A204.1 (cell line): ENCODE measurements at regions not wholly inside any gene's neighbourhood (a gene's known extent, or its start where the extent isn't known, plus 50 kb on each side); places are given as distances from the start of the nearest gene placed in this dataset.

Experiments
- FAIRE-seq: peaks from 2 replicates; lab custom pipeline; 2012; peaks lifted over from hg19 to GRCh38; lab: Jason Lieb, UNC

DNA sequence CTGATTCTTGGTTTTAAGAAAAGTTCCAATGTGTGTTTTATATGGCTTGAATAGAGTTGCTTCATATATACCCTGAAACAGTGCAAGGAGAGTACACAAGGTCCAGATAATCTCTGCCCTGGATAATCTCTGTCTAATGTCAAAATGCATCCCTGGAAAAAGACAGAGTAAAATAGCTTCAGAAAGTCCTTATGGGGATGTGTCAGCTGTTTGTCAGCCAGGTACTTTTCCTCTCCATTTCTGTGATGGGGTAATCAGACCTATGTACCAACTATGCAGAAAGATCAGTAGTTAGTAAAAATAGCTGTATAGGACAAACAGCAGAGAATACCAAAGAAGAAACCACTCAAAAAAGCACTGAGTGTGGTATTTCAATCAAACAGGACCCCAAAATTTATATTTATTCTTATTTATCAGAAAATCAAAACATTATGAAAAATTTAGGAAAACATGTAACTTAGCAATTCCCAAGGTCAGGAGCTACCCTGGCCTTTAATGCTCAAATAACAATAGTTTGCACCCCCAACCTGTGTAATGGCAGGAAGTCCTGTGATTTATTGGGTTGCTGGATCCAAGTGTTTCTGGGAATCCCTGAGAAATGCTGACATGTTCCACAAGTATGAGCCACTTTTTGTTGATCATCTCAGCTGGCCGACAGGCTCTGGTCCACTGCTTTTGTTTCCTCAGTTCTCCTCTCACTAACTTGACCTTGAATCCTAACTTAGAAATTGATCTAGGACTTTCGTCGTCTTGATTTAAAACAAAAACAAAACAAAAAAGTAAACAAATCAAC is 69.6 kb downstream of the MDH1 start:
- FAIRE-seq = no peak

DNA sequence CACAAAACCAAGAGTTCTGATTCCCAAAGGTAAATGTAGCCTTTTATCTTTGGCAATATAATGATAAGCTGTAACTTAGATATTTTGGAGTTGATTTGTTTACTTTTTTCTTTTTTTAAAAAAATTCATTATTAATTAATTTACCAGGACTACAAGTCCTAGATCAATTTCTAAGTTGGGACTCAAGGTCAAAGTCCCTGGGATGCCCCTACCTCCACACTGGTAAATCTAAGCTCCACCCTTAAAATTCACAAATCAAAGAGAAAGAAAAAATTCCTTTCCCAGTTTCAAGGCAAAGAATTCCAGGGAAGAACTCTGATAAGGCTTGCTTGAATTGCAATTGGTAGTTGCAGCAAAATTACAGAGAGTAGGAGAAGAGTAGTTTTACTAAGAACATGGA is 71.3 kb downstream of the MDH1 start:
- FAIRE-seq = no peak

DNA sequence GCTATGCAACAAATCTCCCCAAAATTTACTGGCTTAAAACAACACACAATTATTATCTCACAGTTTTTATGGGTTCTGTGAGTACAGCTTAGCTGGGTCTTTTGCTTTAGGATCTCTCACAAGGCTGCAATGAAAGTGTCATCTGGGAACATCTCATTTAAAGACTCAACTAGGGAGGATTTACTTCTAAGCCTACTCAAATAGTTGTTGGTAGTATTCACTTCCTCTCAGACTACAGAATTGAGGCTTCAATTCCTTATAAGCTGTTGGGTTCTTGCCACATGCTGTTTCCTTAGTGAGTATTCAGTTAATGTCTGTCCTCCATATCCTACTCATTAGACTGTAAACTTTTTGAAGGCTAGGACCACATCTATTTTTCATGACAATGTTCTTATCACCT is 72.3 kb downstream of the MDH1 start:
- FAIRE-seq = no peak

DNA sequence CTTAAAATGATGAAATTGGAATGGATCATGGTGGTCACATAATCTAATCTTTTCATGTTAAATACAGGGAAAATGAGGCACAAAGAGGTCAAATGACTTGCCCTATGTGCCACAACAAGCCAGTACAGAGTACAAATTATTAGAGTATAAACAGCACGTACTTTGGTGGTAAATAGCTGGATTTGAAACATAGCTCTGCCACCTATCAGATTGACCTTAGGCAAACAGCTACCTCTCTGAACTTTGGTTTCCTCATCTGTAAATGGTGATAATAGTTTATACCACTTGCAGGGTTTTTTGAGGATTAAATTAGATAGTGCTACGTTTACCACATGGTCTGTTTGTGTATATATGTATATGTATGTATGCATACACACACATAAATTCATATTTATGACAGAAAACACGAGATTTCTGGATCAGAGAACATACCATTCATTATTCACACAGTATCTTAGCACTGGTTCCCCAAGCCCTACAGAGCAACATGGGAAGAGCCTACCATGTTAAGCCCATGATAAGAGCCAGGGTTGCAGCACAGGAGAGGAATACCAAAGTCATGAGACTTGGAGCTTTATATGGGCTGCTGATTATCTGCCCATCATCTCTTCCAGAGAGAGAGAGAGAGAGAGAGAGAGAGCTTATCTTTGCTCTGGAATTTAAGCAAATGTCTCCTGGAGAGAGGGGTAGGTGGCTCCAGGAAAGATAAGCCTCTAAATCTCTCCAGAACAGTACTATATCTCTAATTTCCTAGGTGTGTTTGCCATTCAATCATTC is 73.5 kb downstream of the MDH1 start:
- no peak for FAIRE-seq

DNA sequence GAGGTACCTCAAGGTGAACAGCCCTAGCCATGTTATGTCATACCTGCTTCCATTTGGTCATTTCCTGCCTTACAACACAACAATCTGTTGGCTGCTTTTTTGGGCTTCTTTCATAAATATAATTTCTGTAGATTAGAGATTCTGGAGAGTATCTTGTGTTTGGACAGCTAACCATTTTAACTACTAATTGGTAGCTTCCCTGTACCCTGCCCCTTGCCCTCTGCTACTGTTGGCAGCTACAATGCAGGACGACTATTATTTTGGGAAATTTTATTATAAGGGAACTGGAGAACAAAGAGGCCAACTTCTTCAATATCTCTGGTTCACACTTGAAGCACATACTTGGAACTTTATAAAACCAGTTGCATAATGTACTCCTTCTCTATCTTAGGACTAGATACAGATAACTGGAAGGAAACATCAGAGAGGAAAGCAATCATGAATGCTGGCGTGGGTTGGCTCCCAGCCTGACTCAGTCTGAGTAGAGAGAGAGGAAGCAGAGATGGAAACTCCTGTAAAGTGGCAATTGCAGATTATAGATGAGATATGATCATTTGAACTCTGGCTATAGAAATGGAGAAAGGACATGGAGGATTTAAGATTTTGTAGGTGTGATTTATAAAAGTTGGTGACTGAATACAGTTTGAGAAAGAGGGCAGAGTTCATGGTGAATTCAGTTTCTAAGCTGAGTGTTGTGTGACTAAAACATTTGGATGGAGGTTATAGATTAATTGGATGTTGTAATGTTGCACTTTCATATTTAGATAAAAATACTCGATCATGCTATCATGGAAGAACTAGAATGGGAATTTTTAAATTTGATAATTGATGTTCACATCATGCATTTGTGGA is 74.5 kb downstream of the MDH1 start:
- no peak for FAIRE-seq

DNA sequence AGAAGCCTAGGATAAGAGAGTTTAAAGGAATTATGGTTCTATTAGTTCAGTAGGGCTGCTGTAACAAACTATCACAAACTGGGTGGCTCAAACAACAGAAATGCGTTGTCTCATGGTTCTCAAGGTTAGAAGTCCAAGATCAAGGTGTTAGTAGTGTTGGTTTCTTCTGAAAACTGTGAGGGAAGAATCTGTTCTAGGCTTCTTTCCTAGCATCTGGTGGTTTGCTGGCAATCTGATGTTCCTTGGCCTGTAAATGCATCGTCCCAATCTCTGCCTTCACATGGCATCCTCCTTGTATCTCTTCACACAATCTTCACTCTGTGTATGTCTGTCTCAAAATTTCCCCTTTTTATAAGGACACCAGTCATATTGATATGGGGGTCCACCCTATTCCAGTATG is 76.3 kb downstream of the MDH1 start:
- FAIRE-seq = no peak

DNA sequence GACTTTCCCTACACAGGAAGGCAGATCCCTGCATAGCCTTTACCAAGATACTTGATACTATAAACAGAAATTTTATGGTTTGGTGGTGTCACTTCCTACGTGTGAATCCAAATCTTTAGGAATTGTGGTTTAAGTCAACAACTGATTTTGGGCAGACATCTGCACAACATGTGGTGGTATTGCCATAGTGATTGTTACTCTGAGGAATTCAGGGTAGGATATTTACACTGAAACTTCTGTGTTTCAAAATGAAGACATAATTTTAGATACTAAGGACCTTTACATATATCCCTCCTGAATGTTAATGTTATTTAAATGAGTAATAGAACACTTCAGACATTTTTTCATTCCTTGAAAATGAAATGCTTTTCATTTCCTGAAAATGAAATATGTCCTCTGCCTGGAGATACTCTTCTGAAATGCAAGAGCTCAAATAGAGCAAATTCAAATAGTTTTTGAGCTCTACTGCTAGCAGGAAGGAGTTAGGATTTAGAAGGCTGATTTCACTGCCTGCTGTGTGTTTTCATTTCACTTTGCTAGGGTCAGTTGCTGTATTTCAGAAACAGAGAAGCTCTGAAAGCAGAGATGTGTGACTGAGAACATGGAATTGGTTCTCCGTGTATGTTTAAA is 77.2 kb downstream of the MDH1 start:
- no peak for FAIRE-seq

DNA sequence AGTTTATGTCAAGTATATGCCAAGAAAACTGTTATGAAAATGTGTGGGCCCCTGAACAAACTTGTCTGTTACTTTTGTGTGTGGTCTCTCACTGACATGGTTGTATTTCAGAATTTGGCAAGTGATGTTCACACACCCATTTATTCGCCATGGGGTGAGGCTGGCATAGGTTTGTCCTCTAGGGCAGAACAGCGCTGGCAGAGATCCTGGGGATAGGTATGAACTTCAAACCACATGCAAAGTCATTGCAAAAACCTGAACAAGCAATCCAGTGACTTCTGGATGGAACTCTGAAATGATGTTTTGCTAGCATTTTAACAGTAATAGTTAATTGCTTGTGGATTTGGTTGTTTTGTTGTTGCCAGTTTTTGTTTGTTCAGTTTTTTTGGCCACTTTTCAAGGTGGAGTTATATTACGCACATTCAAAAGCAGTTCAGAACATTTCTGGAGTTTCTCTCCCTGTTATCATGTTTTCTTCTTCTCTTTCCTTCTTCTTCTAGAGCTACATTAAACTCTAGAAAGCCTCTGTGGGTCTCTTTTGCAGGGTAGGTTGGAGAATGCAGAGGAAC is 78.5 kb downstream of the MDH1 start:
- FAIRE-seq = no peak

DNA sequence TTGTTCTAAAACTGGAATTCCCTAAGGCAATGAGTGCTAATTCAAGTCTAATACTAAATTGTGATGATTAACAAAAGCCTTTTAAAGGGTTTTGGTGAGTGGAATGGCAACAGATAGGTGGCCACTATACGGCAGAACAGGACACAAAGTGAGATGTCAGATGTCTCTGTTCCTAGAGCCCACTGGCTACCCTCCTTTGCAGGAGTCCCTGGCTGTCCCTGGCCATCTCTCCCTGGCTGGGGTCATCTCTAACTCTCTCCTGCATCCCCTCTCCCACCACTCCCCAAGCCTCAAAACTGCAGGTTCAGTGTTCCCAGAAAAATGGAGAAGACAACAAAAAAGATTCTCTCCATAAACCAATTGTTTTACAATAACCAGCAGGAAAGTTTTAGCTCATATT is 79.2 kb downstream of the MDH1 start:
- no peak for FAIRE-seq

DNA sequence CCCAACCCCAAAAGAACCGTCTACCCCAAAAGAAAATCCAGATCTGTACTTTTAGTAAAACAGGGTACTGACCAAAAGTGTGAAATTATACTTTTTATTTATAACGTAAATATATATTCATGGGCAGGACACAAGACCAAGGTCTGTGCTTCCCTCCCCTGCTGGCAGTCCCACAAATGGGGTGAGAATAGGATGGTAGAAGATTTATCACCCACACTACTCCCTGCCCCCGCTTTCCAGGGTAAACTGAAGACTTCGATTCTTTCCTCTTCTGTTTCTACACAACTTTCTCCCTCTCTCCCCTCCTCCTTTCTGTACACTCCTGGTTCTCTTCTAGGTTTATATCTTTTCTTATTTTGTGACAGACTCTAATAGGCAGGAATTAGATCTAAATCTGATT is 79.7 kb downstream of the MDH1 start:
- FAIRE-seq = no peak

DNA sequence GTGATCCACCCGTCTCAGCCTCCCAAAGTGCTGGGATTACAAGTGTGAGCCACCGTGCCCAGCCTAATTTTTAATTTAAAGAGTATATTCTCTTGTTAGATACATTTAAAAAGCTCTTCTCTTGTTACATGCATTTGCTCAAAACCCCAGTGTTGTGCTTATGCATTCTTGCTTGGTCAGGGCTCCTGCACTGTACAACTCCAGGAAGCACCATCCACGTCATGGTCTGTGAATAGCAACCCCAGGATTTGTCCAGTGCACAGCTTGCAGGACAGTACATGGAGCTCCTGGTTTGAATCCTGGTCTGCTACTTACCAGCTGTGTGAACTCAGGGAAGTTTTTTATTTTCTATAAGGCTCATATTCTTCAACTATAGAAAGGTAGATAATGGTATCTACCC is 80.8 kb downstream of the MDH1 start:
- no peak for FAIRE-seq

DNA sequence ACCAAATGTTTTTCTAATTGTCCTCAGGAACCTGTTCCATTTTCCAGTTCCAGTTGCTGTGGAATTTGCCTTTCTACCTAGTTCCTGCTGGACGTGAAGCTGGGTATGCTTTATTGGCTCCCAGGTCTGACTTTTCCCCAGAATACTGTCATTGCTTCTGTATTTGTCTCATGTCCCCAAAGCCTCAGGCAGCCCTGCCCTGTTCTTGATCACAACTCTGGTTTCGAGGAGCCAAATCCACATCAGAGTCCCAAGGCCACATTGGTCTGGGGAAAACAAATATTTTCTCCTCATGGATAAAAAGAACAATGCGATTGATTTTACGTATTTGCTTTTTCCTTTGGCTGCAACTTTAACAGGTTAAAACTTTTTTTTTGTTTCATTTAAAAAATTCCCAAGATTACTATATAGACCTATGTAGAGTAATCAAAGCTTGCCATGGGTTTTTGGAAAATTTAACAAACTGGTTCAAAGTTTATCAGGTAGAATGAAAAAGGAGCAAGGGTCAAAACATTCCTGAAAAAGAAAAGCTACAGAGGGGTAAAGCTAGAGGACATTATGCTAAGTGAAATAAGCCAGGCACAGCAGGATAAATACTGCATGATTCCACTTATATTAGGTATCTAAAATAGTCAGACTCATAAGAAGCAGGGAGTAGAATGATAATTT is 85.2 kb downstream of the MDH1 start:
- no peak for FAIRE-seq

DNA sequence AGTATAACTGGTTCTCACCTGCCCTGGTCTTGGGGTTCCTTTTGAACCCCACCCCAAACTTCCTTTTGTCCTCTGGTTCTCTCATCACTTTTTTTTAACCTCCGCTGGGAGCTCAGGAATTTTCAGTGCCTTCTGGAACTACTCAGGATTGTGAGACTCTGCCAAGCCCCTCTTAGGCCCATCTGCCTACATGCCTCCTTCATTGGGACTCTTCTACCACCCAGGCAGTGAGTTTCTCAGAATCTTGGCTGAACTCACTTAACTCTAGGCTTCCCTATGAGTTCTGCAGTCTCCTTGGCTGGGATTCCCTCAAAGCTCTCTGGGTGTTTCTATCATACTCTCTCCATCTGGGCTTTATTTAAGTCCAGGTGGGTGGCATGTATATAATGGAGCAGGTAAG is 86.3 kb downstream of the MDH1 start:
- no peak for FAIRE-seq

DNA sequence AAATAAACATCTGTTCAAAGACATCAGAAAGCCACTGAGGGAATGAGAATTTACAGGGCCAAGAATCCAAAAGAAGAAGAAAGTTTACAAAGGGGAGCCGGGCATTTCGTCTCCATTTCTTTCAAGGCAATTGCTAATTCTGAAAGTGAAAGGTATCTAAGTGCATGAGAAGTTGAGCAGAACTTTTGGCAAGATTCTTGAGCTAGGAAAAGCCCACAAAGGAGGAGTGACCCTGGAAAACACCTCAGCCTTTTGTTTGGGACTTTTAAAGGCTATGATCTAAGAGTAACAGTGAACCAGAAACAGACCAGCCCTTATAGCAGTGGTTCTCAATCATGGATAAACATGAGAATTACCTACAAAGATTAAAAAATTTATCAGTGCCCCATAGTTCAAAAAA is 87.4 kb downstream of the MDH1 start:
- no peak for FAIRE-seq

DNA sequence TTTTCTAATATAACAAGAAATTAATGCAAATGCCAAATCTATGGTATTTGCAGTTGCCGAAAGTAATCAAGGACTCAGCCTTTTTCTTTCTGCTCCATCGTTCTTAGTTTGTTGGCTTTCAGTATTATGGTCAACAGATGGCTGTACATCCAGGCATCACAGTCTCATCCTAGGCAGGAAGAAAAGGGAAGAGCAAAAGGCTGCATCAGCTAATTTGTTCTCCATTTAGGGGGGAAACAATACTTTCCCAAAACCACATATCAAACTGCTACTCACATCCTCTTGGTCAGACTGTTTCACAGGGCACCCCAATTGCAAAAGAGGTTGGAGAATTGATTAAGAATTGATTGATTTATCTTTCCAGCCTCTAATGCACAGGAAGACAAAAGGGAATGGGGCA is 89.3 kb downstream of the MDH1 start:
- FAIRE-seq = no peak

DNA sequence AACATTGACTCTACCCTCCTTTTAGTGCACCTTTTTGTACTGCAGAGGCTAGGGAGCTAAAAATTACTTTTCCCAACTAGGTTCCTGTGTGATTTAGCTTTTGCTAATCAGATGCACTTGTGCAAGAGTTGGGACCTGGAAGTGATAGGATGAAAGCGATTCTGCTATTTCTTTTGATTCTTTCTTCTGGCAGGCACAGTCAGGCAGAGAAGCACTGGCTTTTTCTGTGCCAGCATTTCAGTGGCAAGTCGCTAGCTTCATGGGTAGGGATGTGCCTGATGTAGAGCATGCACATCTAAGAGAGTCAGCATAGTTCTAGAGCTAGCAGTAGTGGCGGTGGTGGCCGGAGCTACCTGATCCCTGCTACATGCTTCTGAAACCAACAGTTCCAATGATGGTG is 89.8 kb downstream of the MDH1 start:
- FAIRE-seq = no peak

DNA sequence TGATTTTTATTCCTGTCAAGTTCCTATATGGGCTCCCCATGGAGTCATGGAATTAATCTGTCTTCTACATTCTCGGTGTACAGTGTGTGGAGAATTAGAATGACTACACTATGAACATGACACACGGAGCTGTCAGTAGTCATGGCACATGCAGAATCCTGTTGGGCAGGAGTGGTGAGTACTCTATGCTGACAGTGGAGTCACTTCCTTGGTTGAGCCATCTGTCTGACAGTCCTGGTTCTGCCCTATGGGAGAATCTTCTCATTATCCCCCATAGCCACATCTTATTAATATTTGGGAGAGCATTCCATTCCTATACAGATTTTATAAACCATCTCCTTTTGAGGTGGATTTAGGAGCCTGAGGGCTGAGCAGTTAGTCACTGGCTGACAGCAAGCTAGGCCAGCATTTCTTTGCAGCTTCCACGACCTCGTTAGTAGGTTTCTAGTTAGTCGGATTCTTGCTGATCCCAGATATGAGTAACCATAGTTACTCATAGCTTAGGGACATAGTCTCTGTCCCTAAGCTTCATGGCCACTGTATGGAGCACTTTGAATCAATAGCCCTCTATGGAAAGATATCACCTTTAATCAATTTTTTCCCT is 90.6 kb downstream of the MDH1 start:
- no peak for FAIRE-seq

DNA sequence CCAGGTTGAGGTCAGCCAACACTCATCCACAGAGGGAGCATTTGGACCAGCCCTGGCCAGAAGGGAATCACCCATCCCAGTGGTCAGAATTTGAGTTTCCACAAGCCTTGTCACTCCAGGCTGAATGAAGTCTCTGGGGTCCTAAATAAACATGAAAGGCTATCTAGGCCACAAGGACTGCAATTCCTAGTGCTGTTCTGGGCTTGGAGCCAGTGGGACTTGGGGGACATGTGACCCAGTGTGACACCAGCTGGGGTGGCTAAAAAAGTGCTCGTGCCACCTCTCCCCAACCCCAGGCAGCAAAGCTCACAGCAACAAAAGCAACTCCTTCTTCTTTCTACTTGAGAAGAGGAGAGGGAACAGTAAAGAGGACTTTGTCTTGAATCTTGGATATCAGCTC is 91.7 kb downstream of the MDH1 start:
- no peak for FAIRE-seq

DNA sequence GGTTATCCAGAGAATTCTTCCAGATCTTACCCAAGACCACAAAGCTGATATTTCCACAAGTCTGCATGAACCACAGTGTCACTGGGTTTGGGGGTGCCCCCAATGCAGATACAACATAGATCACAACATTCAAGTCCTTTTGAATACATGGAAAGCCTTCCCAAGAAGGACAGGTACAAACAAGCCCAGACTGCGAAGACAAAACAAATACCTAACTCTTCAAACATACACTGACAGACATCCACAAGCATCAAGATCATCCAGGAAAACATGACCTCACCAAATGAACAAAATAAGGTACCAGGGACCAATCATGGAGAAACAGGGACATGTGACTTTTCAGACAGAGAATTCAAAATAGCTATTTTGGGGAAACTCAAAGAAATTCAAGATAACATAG is 93.1 kb downstream of the MDH1 start:
- FAIRE-seq = no peak

DNA sequence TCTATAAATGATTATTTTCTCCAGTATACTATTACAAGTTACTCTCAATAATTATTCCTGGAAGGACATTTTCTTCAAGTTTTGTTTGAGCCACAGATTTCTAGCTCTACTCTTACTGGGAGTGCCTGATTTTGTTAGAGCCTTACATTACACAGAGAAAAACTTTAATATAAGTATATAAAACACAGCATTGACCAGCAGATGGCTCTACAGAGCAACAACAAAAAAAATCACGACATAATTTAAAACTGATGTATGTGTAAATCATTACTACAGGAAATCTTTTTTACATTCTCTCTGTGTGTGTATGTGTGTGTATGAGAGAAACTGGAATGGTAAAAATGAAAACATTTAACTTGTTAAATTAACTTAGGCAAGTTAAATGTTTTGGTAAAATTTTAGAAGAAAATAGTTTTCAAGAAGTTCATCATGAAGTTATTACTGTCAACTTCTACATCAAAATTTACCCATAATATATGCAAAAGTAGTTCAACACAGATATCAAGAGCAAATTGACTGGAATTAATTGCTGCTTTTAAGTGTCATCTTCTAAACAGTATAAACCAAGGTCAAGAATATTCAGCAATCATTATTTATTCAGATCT is 103.3 kb downstream of the MDH1 start:
- peak; percentile 98 for FAIRE-seq

DNA sequence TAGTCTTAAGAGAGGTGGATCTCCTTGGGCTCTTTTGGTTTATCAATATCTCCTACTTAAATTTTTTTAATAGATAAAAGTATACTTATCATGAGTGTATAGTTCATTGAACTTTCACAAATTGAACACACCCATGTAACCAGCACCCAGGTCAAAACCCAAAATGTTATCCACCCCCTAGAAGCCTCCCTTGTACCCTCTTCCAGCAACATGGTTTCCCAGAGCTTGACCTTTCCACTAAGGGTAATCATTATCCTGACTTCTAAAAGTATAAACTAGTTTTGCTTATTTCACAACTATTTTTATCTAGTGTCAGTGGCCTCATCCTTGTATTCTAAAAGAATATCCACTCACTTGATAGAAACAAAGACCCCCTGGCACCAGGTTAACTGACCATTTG is 106.8 kb downstream of the MDH1 start:
- no peak for FAIRE-seq
